ENCODE measurements at regions not wholly inside any gene's neighbourhood (a gene's known extent, or its start where the extent isn't known, plus 50 kb on each side); places are given as distances from the start of the nearest gene placed in this dataset.

GRCh38 chr6:170085475-170086401 is 205.1 kb downstream of the DLL1 start:
- Histone ChIP-seq H3K4me1 (ENCODE audit: low read depth) (no peaks in the 10 kb centered on the region), H3K27me3 (no peaks in the 10 kb centered on the region), H3K9me3 (ENCODE audit: low read depth) (no peaks in the 10 kb centered on the region), H3K36me3 (no peaks in the 10 kb centered on the region), H3K4me3 (no peak overlapping the region), H3K27ac (no peak overlapping the region)
- DNase-seq (ENCODE audit: low read depth in 1 of 2, low spot score in 1 of 2), result no peak
- no peak for TF ChIP-seq CTCF (IDR thresholded peaks at IDR 0.05; ENCODE audit: low read depth, low read length)

GRCh38 chr6:170084166-170084730 is 206.6 kb downstream of the DLL1 start:
- no peak for DNase-seq (ENCODE audit: low read depth in 1 of 2, low spot score in 1 of 2)
- Histone ChIP-seq H3K27me3 (no peaks in the 10 kb centered on the region), H3K27ac (no peak overlapping the region), H3K36me3 (no peaks in the 10 kb centered on the region), H3K4me1 (ENCODE audit: low read depth) (no peaks in the 10 kb centered on the region), H3K4me3 (no peak overlapping the region), H3K9me3 (ENCODE audit: low read depth) (no peaks in the 10 kb centered on the region)
- no peak for TF ChIP-seq CTCF (IDR thresholded peaks at IDR 0.05; ENCODE audit: low read depth, low read length)

GRCh38 chr6:170083236-170084051 is 207.4 kb downstream of the DLL1 start:
- no peaks in the 10 kb centered on the region for H3K36me3 ChIP-seq
- H3K4me1 ChIP-seq (ENCODE audit: low read depth), result no peaks in the 10 kb centered on the region
- no peaks in the 10 kb centered on the region for H3K9me3 ChIP-seq (ENCODE audit: low read depth)
- no peaks in the 10 kb centered on the region for H3K27me3 ChIP-seq
- no peak for DNase-seq (ENCODE audit: low read depth in 1 of 2, low spot score in 1 of 2)
- H3K27ac ChIP-seq, result no peak overlapping the region
- no peak overlapping the region for H3K4me3 ChIP-seq
- TF ChIP-seq CTCF (IDR thresholded peaks at IDR 0.05; ENCODE audit: low read depth, low read length), result no peak

- H3K4me1 ChIP-seq (ENCODE audit: low read depth), result no peaks in the 10 kb centered on the region
- no peaks in the 10 kb centered on the region for H3K36me3 ChIP-seq
- no peaks in the 10 kb centered on the region for H3K9me3 ChIP-seq (ENCODE audit: low read depth)
- no peak overlapping the region for H3K4me3 ChIP-seq
- no peaks in the 10 kb centered on the region for H3K27me3 ChIP-seq
- H3K27ac ChIP-seq, result no peak overlapping the region
- no peak for TF ChIP-seq CTCF (IDR thresholded peaks at IDR 0.05; ENCODE audit: low read depth, low read length)
- DNase-seq (ENCODE audit: low read depth in 1 of 2, low spot score in 1 of 2), result no peak
Observed at GRCh38 chr6:170082531-170083187, 208.2 kb downstream of the DLL1 start.

- Histone ChIP-seq H3K9me3 (ENCODE audit: low read depth) (no peaks in the 10 kb centered on the region), H3K36me3 (no peaks in the 10 kb centered on the region), H3K4me3 (no peak overlapping the region), H3K27me3 (no peaks in the 10 kb centered on the region), H3K4me1 (ENCODE audit: low read depth) (no peaks in the 10 kb centered on the region), H3K27ac (no peak overlapping the region)
- no peak for TF ChIP-seq CTCF (IDR thresholded peaks at IDR 0.05; ENCODE audit: low read depth, low read length)
- DNase-seq (ENCODE audit: low read depth in 1 of 2, low spot score in 1 of 2), result no peak
Observed at GRCh38 chr6:170082067-170082466, 208.8 kb downstream of the DLL1 start.
